Retinal pigment epithelial cell (primary cell): ENCODE measurements at regions not wholly inside any gene's neighbourhood (a gene's known extent, or its start where the extent isn't known, plus 50 kb on each side); places are given as distances from the start of the nearest gene placed in this dataset.

Experiments used
- DNase-seq: peaks from one replicate; pipeline ENCODE4 v3.0.0-alpha.2; 2010; ENCODE audit warnings: low read depth
- H3K4me3 ChIP-seq: 2 replicates; pipeline ENCODE4 v1.5.1; 2011; ENCODE audit warnings: mild to moderate bottlenecking, low read length, control low read depth, moderate library complexity
- CTCF ChIP-seq: conservative IDR thresholded peaks from 2 replicates; pipeline ENCODE4 v1.5.1; 2011; ENCODE audit warnings: low read depth, low read length, control low read depth, inconsistent platforms

GRCh38 chr18:73461780-73462059 lies 593.9 kb upstream of the NETO1 start:
- H3K4me3 ChIP-seq, result no peak overlapping the region
- DNase-seq, result no peak
- TF ChIP-seq CTCF, result no peak

GRCh38 chr18:73461038-73461779 lies 593.4 kb upstream of the NETO1 start:
- no peak overlapping the region for H3K4me3 ChIP-seq
- no peak for DNase-seq
- TF ChIP-seq CTCF, result no peak

- DNase-seq, result no peak
- H3K4me3 ChIP-seq, result no peak overlapping the region
- no peak for TF ChIP-seq CTCF
These were observed 590.6 kb upstream of the NETO1 start for GRCh38 chr18:73458186-73458964.

- H3K4me3 ChIP-seq, result no peak overlapping the region
- no peak for DNase-seq
- TF ChIP-seq CTCF, result no peak
These were observed 588.9 kb upstream of the NETO1 start for GRCh38 chr18:73456643-73457042.

- no peak for DNase-seq
- H3K4me3 ChIP-seq, result no peak overlapping the region
- no peak for TF ChIP-seq CTCF
These were observed 585.1 kb upstream of the NETO1 start for GRCh38 chr18:73452866-73453265.

GRCh38 chr18:73446502-73446901 lies 578.7 kb upstream of the NETO1 start:
- H3K4me3 ChIP-seq, result no peak overlapping the region
- no peak for TF ChIP-seq CTCF
- no peak for DNase-seq

- no peak for TF ChIP-seq CTCF
- no peak overlapping the region for H3K4me3 ChIP-seq
- DNase-seq, result no peak
These were observed 563.8 kb upstream of the NETO1 start for GRCh38 chr18:73431620-73432019.
